Stomach (tissue), 4 donors: ENCODE measurements at regions not wholly inside any gene's neighbourhood (a gene's known extent, or its start where the extent isn't known, plus 50 kb on each side); places are given as distances from the start of the nearest gene placed in this dataset.

Source experiments
- CTCF ChIP-seq, 7 experiments: fragments of 450-650 bp in 4 of 7; fragments of 200-600 bp in 3 of 7; sonication (generic) in 3 of 7; IDR thresholded peaks; one replicate each; pipeline ENCODE4 v1.5.1; 2016 to 2019; ENCODE audit warnings: antibody characterized with exemption in 7 of 7, control low read depth in 2 of 7, mild to moderate bottlenecking in 1 of 7
- EP300 ChIP-seq: sonication (generic); formaldehyde crosslinking; IDR thresholded peaks from one replicate; pipeline ENCODE4 v1.6.1; 2017; ENCODE audit warnings: antibody characterized with exemption
- POLR2AphosphoS5 ChIP-seq, 3 donors: sonication (generic); formaldehyde crosslinking; IDR thresholded peaks; one replicate each; pipeline ENCODE4 v1.6.1; 2016; ENCODE audit warnings: antibody characterized with exemption in 3 of 3

GRCh38 chr20:12022126-12022525 lies 104.4 kb downstream of the BTBD3 start:
- TF ChIP-seq CTCF (IDR thresholded peaks at IDR 0.05) (no peak), POLR2AphosphoS5 (IDR thresholded peaks at IDR 0.05) (no peak), EP300 (no peak)
